ENCODE measurements at regions not wholly inside any gene's neighbourhood (a gene's known extent, or its start where the extent isn't known, plus 50 kb on each side); places are given as distances from the start of the nearest gene placed in this dataset.

DNA sequence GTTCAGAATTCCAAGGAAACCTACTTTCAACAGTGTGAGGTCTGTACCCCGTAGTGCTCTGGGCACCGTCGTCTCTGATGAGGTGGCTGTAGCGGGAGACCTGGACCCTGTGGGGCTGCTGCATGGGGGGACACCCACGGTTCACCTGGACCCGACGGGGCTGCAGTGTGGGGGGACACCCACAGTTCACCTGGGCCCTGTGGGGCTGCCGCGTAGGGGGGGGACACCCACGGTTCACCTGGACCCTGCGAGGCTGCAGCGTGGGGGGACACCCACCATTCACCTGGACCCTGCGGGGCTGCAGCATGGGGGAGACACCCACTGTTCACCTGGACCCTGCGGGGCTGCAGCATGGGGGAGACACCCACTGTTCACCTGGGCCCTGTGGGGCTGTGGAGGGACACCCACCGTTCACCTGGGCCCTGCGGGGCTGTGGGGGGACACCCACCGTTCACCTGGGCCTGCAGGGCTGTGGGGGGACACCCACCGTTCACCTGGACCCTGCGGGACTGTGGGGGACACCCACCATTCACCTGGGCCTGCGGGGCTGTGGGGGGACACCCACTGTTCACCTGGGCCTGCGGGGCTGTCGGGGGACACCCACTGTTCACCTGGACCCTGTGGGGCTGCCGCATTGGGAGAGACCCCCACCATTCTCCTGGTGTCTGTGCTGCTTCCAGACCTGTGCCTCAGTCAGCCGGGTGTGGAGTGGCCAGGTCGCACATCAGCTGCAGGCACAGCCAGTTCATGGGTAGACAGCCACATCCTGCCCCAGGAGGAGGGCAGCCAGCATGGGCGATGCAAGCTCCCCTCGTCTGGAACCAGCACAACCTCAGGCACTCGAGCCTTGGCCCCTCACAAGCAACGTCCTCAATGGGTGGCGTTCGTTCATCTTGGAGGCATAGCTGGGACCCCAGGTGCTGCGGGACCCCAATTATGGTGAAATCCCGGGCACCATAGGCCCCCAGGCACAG, 114.5 kb downstream of the TMEM18 start:
- no peaks in the 10 kb centered on the region for H3K36me3 ChIP-seq (replicated peaks; ENCODE audit: low read depth, low read length)
- no peak overlapping the region for H2AFZ ChIP-seq (ENCODE audit: low read depth, low read length)
- H3K9me3 ChIP-seq (ENCODE audit: insufficient read depth, low read length): no peaks in the 10 kb centered on the region
- TF ChIP-seq, protein P1, sequence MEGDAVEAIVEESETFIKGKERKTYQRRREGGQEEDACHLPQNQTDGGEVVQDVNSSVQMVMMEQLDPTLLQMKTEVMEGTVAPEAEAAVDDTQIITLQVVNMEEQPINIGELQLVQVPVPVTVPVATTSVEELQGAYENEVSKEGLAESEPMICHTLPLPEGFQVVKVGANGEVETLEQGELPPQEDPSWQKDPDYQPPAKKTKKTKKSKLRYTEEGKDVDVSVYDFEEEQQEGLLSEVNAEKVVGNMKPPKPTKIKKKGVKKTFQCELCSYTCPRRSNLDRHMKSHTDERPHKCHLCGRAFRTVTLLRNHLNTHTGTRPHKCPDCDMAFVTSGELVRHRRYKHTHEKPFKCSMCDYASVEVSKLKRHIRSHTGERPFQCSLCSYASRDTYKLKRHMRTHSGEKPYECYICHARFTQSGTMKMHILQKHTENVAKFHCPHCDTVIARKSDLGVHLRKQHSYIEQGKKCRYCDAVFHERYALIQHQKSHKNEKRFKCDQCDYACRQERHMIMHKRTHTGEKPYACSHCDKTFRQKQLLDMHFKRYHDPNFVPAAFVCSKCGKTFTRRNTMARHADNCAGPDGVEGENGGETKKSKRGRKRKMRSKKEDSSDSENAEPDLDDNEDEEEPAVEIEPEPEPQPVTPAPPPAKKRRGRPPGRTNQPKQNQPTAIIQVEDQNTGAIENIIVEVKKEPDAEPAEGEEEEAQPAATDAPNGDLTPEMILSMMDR (IDR thresholded peaks at IDR 0.05; ENCODE audit: low read depth, low read length): no peak
- TF ChIP-seq EZH2phosphoT487 (IDR thresholded peaks at IDR 0.05; ENCODE audit: low read depth): no peak
- H4K20me1 ChIP-seq (ENCODE audit: insufficient read depth, low read length): no peaks in the 10 kb centered on the region
- H3K4me2 ChIP-seq (ENCODE audit: low read length): no peak overlapping the region
- H3K27me3 ChIP-seq (ENCODE audit: low read depth, low read length): no peaks in the 10 kb centered on the region
- H3K27ac ChIP-seq (ENCODE audit: low read length): no peak overlapping the region
- no peak overlapping the region for H3K9ac ChIP-seq (ENCODE audit: low read length)
- H3K79me2 ChIP-seq (ENCODE audit: low read length): no peaks in the 10 kb centered on the region
- no peaks in the 10 kb centered on the region for H3K4me1 ChIP-seq (ENCODE audit: low read length)
- no peak overlapping the region for H3K4me3 ChIP-seq (ENCODE audit: low read length)

DNA sequence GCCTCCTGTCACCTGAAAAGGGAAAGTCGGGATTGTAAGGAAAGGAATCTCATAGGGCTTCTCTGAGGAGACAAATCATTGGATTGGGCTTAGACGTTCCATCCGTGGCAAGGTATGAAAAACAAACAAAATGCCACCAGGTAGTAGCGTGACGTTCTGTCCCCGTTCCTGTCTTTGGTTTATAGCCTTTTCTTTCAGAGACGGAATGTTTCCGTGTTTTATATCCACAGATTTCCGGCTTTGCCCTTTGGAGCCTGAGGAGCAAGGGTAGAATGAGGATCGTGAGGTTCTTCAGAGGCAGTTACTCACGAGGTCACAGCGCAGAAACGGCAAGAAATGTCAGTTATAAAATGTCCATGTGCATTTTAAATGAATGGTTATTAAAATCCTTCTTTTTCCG, 118.3 kb downstream of the TMEM18 start:
- Histone ChIP-seq H3K27ac (ENCODE audit: low read length) (no peak overlapping the region), H3K79me2 (ENCODE audit: low read length) (no peaks in the 10 kb centered on the region), H3K4me2 (ENCODE audit: low read length) (no peak overlapping the region), H3K4me1 (ENCODE audit: low read length) (no peaks in the 10 kb centered on the region), H4K20me1 (ENCODE audit: insufficient read depth, low read length) (no peaks in the 10 kb centered on the region), H3K9me3 (ENCODE audit: insufficient read depth, low read length) (no peaks in the 10 kb centered on the region), H3K27me3 (ENCODE audit: low read depth, low read length) (no peaks in the 10 kb centered on the region), H2AFZ (ENCODE audit: low read depth, low read length) (no peak overlapping the region), H3K36me3 (replicated peaks; ENCODE audit: low read depth, low read length) (no peaks in the 10 kb centered on the region), H3K9ac (ENCODE audit: low read length) (no peak overlapping the region), H3K4me3 (ENCODE audit: low read length) (no peak overlapping the region)
- TF ChIP-seq, protein P1 (IDR thresholded peaks at IDR 0.05; ENCODE audit: low read depth, low read length): no peak
- TF ChIP-seq EZH2phosphoT487 (IDR thresholded peaks at IDR 0.05; ENCODE audit: low read depth): no peak

DNA sequence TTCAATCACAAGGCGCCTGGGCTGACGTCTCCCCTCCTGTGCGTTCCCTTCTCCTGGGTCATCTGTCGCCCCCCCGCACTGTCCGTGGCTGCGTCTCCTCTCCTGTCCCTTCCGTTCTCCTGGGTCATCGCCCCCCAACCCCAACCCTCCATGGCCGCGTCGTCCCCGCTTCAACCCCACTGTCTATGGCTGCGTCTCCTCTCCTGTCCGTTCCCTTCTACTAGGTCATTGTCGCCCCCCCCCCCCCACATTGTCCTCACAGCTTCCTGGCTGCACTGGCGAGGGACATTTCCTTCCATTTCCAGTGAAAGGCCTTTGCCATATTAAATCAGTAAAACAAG, 118.9 kb downstream of the TMEM18 start:
- no peaks in the 10 kb centered on the region for H3K36me3 ChIP-seq (replicated peaks; ENCODE audit: low read depth, low read length)
- no peaks in the 10 kb centered on the region for H3K27me3 ChIP-seq (ENCODE audit: low read depth, low read length)
- no peak overlapping the region for H2AFZ ChIP-seq (ENCODE audit: low read depth, low read length)
- H3K4me3 ChIP-seq (ENCODE audit: low read length): no peak overlapping the region
- H4K20me1 ChIP-seq (ENCODE audit: insufficient read depth, low read length): no peaks in the 10 kb centered on the region
- no peaks in the 10 kb centered on the region for H3K79me2 ChIP-seq (ENCODE audit: low read length)
- H3K4me1 ChIP-seq (ENCODE audit: low read length): no peaks in the 10 kb centered on the region
- no peak overlapping the region for H3K4me2 ChIP-seq (ENCODE audit: low read length)
- no peaks in the 10 kb centered on the region for H3K9me3 ChIP-seq (ENCODE audit: insufficient read depth, low read length)
- TF ChIP-seq EZH2phosphoT487 (IDR thresholded peaks at IDR 0.05; ENCODE audit: low read depth): no peak
- TF ChIP-seq, protein P1 (IDR thresholded peaks at IDR 0.05; ENCODE audit: low read depth, low read length): no peak
- no peak overlapping the region for H3K27ac ChIP-seq (ENCODE audit: low read length)
- no peak overlapping the region for H3K9ac ChIP-seq (ENCODE audit: low read length)

DNA sequence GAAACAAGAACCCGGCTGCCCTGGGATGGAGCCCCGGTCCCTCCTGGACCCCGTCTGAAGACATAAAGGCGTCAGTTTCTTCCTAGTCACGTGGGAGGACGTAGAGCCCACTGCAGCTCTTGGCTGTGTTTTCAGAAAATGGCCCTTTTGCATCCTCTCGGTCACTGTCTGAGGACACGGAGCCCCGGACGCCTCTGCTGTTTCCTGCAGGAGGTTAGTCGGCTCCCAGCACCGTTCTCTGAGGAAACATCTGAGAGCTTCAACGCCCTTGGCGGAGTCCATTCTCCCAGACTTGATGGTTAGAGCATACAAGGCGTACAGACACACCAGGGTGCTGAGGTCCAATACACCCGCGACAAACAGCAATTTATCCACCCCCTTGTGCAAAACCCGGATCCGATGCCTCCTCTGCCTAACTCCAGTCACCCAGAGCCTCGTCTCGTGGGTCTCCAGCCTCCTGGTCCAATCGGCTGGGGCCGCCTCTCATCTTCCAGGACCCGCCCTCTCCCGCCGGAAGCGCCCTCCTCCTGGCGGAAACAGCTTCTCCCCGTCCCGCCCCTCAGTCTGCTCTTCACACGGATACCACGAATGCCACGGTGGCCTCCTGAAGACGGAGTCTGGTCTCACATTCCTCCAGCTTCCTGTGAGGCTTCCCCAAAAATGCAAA, 119.4 kb downstream of the TMEM18 start:
- Histone ChIP-seq H3K9me3 (ENCODE audit: insufficient read depth, low read length) (no peaks in the 10 kb centered on the region), H3K27me3 (ENCODE audit: low read depth, low read length) (no peaks in the 10 kb centered on the region), H3K9ac (ENCODE audit: low read length) (no peak overlapping the region), H3K27ac (ENCODE audit: low read length) (no peak overlapping the region), H3K36me3 (replicated peaks; ENCODE audit: low read depth, low read length) (no peaks in the 10 kb centered on the region), H4K20me1 (ENCODE audit: insufficient read depth, low read length) (no peaks in the 10 kb centered on the region), H2AFZ (ENCODE audit: low read depth, low read length) (no peak overlapping the region), H3K4me2 (ENCODE audit: low read length) (no peak overlapping the region), H3K4me1 (ENCODE audit: low read length) (no peaks in the 10 kb centered on the region), H3K4me3 (ENCODE audit: low read length) (no peak overlapping the region), H3K79me2 (ENCODE audit: low read length) (no peaks in the 10 kb centered on the region)
- TF ChIP-seq, protein P1 (IDR thresholded peaks at IDR 0.05; ENCODE audit: low read depth, low read length): no peak
- no peak for TF ChIP-seq EZH2phosphoT487 (IDR thresholded peaks at IDR 0.05; ENCODE audit: low read depth)

Measured in OCI-LY3 (cell line).